NCI-H146 treated with DMSO at 0.1 percent for 48 hours (cell line): ENCODE measurements at regions not wholly inside any gene's neighbourhood (a gene's known extent, or its start where the extent isn't known, plus 50 kb on each side); places are given as distances from the start of the nearest gene placed in this dataset.
A peak's percentile ranks its signal among the peaks of the same experiment; 100 is the strongest.

Experiments used
- DNase-seq: peaks from one replicate; lab custom pipeline; 2025; ENCODE audit not compliant: unreplicated experiment; lab: John Stamatoyannopoulos, UW

DNA sequence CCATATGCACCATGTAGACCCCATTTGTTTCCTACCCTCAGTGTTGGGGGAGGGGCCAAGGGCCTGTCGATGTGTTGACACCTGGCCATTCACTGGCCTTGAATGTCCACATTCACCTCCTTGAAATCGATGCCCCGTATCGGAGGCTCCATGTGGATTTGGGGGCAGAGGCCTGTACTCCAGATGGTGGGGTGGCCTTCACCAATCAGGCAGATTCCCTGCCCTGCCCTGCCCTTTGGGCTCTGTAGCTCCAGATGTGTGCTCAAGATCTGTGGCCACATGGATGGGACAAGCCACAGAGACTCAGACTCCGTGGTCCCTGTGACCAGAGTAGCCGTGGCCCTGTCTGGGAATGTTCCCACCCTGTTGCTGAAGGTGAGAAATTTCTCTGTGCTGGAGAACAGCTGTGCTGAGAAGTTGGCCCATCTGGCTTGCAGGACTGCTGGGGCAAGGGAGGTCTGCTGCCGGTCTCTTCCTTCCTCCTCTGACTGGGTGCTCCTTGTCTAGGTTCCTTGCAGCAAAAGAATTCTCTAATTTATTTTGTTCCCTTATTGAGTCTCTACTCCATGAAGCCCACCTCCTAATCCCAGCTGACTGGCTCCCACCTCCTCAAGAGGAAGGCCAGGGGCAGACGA lies 221.3 kb downstream of the SEC14L1 start:
- DNase-seq: no peak

DNA sequence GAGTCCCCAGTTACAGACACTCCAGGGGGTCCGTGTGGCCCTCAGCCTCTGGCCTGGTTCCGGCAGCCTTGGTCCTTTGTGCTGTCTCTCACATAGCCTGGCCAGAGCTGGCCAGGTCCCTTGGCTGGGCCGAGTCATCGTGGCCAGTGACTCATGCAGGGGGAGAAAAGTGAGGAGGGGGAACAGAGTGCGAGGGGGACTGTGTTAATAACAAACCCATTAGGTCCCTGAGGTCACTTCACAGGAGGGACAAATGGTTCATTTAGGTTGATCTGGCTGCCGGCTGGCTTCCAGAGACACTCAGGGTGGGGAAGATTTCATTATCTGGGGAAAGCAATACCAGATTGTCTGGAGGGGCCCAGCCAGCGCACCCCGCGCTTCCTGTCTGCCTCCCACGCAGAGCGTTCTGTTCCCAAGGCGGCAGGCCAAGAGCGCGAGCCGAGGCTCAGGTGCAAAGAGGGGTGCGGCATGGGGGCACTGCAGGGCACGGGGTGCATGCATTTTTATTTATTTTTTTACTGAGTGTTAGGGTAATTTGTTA lies 223.1 kb downstream of the SEC14L1 start:
- no peak for DNase-seq

DNA sequence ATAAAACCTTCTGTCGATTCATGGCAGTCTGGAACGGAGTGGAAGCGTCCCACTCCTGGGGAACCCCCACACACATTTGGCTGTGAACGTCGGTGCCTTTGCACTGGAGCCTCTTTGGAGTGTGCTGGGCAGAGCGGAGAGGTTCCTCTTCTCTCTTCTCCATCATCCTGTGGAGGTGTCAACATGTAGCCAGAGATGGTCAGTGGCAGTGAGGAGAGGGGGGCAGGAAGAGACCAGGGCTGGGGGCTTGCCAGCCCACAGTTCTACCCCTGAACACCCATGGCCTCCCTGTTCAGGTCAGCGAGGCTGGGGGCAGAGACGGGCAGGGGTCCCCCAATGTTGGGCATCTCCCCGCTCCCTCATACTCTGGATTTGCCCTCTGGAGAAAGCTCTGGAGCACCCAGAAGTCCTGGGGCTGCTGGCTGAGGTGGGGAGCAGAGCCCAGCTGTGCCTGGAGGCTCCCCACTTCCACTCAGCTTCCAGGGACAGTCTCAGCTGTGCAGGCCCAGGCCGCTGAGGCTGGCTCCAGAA lies 223.7 kb downstream of the SEC14L1 start:
- no peak for DNase-seq

DNA sequence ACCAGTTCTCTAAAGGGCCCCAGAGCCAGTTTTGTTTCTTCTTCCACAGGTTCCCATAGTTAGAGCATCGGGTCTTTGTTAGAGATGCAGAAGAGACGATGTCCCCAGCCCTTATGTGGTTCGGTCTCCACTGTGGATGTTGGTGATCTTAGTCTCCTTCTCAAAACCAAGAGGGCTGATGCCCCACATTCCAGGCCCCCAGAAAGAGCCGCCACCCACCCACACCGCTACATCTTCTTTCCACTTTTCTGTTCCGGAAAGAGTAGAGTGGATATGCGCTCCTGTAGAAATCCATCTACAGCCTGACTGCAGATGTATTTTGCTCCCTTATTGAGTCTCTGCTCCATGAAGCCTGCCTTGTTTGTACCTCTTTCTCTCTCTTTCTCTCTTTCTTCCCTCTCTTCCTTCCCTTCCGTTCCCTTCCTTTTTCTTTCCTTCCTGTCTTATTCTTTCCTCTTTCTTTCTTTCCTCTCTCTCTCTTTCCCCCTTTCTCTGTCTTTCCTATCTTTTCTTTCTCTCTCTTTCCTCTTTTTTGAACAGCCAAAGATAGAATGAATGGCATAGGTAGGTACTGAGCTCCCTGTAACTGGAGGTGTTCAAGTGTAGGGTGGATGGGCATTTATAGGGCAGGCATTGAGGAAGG lies 224.3 kb downstream of the SEC14L1 start:
- DNase-seq: no peak

DNA sequence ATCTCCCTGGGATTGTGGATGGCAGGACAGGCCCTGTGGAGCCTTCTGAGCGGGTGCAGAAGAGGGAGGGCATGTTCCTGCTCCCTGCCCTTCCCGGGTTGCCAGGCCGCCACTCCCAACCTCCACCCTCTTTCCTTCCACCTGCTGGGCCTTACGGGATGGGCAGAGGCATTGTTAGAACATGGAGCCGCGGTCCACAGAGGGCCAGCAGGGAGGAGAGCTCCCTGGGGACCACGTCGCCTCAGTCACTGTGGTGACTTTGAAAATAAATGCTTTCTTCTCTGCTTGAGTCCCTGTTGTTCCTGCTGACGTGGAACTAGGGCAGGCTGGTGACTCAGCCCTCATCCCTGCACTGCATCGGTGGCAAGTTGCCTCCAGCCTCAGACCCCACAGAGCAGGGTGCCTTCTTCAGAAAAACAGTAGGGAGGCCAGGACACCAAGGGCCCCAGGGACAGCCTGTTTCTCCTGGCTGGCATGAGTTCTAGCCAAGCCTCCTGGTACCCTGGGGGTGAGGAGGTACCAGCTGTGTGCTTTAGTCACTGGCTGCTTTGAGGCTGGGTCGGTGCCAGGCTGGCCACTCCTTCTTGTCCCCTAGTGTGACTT lies 224.9 kb downstream of the SEC14L1 start:
- DNase-seq: peak; percentile 55

DNA sequence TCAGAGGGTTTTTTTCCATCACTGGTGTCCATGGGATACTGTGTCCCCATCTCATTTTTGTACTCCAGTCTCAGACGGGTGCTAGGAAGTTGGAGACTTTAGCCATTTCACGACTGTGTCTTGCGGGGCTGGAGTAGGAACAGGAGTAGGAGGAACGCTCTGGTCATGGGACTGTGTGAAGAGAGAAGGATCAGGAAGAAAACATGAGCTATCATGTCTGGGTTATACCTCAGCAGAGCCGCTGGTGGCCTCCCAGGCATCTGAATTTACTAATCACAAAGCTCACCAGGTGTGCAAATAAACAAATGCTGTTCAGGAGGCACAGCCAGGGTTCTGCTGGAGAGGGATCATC lies 225.4 kb downstream of the SEC14L1 start:
- peak; percentile 48 for DNase-seq

DNA sequence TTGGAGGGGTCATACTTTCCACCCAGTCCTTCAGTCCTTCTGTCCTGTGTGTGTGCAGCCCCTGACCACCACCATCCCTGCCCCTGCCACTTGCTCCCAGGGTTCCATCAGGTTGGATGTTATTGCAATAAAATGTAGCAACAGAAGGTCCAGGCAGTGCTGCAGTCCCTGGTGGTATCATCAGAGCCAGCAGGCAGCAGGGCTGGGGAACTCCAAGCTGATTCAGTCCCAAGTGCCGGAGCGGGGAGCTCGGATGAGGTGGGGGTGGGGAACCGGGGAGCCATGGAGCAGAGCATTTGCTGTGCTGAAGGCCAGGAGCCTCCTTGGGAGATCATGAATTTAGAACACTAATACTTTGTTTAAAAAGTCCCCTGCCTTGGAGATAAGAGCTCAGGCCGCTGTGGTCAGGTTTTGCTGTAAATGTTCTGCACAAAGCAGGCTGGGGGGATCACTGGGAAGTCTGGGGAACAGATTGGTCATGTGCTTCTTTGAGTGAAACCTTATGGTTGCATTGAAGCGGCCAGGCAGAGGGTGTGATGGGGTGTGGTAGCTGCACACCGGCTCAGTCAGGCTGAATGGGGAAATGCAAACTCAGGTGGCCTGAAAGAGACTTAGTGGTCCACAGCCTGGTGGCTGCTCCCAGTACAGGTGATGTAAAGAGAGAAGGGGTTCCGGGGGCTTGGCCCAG lies 225.9 kb downstream of the SEC14L1 start:
- no peak for DNase-seq

DNA sequence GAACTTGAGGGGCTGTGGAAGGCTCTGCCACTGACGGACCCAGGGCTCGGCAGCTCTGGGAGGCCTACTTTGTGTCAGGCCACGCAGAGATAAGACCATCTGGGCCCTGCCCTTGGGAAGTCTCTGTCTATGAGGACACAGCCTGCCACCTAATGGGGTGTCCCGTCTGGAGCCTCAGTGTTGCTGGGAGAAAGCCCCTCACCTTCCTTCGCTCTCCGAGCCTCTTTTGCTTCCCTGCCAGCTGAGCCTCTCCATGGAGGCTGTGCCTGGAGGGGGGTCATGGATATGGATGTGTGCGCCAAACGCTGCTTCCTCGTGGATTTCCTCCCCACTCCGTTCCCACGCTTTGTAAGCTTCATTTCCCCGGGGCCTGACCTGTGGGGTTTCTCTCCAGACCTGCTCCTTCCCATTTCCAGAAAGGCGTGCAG lies 228.8 kb downstream of the SEC14L1 start:
- DNase-seq: no peak

DNA sequence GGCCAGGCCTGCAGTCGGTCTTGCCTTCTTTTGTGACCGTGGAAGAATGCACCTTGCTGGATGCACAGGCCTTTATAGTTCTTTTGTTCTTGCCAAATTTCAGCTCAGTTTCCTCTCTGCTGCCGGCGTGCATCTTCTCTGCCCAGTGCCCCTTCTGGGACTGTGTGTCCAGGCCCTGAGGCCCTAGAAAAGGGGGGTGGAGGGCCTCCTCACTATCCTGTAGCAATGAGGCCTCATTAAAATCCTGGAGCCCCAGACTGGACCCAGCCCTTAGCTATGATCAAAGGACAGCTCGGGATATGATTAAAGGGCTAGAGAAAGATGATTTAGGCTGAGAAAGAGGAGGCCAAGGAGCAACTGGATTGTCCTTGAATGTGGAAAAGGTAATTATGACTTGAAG lies 229.8 kb downstream of the SEC14L1 start:
- DNase-seq: no peak

DNA sequence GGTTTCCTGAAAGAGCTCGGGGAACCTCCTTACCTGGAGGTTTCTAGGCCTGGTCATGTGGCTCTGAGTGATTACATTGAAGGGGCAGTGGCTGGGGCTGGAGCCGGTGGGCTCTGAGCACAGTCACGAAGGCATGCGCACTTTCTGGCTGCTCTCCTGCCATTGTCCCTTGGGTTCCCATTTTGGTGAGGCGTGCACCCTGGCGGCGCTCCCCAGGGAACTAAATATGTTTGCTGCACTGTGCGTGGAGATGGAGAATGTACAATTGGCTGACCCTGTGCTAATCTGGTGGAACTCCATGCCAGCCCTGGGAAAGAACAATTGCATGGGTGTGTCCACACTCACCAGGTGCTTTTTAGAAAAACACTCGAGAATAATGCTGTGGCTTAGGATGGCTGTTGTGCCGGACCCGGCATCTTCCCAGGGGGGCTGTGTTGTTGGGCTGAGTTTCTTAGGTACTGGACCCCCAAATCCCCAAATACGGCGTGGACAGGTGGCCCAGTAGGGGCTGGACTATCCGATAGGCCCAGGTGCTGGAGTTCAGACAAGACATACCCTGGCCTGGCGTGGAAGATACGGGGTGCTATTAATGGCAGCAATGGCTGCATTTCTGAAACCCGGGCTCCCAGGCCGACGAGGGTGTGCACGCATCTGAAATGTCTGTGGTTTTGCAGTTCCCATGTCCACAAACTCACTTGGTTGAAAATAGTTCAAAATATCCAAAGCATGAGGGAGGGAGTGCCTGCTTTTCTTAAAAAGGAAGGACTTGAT lies 230.5 kb downstream of the SEC14L1 start:
- DNase-seq: no peak

DNA sequence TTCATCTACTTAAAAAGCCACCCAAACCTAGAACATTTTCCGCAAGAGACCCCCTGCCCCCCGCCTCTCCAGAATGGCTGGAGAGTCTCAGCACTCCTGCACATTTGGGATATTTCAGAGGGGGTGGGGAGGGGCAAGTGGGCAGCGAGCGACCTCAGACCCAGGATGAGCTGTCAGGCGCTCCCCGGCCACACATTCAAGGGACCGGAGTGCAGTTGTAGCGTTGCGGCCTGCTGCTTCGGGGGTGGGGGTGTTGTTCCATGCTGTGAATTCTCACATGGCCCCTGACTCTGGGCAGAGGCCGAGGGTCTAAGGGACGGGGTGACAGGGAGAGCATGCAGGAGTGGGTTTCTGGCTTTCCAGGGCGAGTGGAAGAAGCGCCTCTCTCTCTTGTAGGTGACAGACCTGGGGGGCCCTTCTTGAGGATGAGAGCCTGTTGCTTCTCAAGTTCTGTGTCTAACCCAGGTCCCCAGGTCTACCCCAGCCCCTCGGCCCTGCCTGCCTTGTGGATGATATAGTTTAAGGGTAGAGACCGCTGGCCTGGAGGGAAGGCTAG lies 231.2 kb downstream of the SEC14L1 start:
- no peak for DNase-seq

DNA sequence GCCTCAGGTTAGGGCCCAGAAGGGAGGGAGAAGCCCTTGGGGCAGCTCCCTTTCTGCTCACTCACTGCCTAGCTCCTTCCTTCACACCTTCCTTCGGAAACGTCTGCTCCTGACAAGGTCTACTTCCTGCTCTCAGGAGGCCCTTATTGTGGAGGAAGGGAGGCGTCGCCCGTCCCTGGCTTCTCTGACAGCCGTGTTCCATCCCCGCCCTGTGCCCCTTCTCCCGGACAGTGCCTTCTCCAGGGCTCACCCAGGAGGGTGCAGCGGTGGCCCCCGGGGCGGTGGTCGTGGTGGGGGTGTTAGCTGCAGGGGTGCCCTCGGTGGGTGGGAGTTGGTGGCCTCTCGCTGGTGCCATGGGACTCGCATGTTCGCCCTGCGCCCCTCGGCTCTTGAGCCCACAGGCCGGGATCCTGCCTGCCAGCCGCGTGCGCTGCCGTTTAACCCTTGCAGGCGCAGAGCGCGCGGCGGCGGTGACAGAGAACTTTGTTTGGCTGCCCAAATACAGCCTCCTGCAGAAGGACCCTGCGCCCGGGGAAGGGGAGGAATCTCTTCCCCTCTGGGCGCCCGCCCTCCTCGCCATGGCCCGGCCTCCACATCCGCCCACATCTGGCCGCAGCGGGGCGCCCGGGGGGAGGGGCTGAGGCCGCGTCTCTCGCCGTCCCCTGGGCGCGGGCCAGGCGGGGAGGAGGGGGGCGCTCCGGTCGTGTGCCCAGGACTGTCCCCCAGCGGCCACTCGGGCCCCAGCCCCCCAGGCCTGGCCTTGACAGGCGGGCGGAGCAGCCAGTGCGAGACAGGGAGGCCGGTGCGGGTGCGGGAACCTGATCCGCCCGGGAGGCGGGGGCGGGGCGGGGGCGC lies 231.9 kb downstream of the SEC14L1 start:
- peak; percentile 28 for DNase-seq

DNA sequence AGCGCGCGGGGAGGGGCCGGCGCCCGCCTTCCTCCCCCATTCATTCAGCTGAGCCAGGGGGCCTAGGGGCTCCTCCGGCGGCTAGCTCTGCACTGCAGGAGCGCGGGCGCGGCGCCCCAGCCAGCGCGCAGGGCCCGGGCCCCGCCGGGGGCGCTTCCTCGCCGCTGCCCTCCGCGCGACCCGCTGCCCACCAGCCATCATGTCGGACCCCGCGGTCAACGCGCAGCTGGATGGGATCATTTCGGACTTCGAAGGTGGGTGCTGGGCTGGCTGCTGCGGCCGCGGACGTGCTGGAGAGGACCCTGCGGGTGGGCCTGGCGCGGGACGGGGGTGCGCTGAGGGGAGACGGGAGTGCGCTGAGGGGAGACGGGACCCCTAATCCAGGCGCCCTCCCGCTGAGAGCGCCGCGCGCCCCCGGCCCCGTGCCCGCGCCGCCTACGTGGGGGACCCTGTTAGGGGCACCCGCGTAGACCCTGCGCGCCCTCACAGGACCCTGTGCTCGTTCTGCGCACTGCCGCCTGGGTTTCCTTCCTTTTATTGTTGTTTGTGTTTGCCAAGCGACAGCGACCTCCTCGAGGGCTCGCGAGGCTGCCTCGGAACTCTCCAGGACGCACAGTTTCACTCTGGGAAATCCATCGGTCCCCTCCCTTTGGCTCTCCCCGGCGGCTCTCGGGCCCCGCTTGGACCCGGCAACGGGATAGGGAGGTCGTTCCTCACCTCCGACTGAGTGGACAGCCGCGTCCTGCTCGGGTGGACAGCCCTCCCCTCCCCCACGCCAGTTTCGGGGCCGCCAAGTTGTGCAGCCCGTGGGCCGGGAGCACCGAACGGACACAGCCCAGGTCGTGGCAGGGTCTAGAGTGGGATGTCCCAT lies 232.8 kb downstream of the SEC14L1 start:
- DNase-seq: no peak

DNA sequence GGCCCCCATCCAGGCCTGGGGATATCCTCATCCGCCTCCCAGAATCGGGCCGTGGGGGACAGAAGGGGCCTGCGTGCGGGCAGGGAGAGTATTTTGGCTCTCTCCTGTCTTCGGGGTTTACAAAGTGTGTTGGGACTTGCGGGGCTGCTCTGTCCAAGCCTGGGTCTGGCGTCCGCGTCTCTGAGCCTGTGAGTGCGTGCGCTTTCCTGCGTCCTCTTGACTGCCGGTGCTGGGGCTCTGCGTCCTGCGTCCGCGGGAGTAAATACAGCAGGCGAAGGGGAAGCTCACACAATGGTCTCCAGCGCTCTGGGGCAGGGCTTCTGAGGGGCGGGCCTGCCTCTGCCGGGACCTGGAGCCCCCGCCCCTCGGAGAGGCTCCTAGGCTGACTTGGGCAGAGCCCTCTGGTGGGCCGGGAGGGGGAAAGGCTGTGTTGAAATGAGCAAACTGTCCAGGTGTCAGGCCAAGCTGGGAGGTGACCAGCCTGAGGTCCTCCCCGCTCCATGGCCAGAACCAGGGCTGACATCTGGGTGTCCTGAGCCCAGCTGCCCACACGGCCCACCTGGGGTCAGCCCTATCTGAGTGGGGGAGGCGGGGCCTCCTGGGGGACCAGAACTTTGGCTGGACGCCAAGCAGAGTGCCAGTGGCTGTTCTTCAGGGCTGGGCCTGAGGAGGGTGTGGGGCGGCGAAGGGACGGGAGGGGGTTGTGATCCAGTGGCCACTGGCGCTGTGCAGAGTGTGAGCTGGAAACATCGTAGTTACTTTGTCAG lies 233.6 kb downstream of the SEC14L1 start:
- DNase-seq: peak; percentile 81

DNA sequence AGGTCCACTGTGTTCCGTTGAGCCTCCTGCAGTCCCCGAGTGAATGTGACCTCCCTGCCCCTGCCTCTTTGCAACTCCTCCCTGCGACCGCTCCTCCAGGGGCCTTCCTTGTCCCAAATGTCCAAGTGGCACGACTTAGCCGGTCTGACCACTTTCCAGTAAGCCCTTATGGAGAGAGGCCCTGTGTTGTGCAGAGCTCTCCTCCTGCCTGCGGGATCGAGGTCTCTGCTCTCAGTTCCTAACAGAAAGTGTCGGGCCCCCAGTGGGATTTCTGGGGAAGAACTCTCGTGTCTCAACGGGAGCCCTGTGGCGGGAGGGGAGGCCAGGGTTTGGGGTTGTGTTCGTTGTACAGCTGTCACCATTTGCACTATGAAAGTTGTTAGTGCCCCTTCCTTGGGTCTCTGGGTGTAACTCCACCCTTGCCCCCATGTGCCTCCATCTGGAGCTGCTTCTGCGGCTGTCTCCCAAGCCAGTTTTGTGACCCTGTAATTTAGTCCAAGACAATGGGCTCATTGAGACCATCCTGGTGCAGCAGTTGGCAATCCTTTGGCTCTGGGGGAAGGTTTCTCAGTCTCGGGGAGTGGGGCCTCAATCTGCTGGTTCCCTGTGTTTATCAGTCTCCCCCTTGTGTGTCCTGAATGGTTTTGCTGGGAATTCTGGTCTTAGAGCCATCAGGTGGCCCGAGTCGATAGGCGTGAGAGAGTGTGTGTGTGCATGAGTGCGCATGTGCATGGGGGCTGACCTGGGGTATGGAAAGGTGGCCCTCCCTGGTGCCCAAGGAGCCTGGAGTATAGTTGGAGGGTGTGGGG lies 234.5 kb downstream of the SEC14L1 start:
- no peak for DNase-seq

DNA sequence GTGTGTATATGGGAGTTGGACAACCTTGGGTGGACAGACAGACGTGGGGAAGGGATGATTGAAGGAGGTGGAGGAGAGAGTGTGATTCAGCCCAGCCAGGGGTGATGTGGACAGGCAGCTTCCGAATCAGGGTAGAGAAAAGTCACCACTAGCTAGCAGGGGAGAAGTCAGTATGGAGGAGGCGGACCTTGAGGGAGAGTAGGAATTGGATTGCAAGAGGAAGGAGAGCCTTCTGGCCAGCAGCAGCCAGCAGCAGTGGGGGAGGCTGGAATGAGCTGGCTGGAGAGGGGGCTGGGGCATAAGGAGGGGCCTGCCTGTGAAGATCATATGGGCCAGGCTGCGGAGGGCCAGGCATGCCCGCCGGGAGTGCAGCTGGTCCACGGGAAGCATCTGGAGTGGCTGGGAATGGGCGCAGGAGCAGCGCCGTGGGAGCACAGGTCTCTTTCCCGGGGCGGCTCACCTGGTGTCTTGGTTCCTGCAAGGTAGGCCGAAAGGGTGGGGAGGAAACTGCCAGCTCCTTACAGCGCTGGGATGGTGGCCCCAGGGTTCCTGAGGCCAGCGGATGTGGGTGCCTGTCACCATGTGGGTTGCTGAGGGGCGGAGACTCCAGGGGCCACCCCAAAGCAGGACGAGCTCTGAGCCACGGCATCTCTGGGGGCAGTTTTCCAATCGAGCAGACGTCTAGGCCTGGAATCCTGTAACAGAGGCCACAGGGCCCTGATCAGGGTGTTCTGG lies 235.3 kb downstream of the SEC14L1 start:
- no peak for DNase-seq
